GM20000 (cell line): ENCODE measurements at regions not wholly inside any gene's neighbourhood (a gene's known extent, or its start where the extent isn't known, plus 50 kb on each side); places are given as distances from the start of the nearest gene placed in this dataset.

Experiments used
- DNase-seq: peaks from one replicate; pipeline ENCODE4 v3.0.0; 2012; ENCODE audit warnings: low spot score
- CTCF ChIP-seq: IDR thresholded peaks from 2 replicates; pipeline ENCODE4 v1.5.1; 2012; ENCODE audit warnings: mild to moderate bottlenecking, control low read depth; ENCODE audit errors: extremely low read depth, missing control alignments

DNA sequence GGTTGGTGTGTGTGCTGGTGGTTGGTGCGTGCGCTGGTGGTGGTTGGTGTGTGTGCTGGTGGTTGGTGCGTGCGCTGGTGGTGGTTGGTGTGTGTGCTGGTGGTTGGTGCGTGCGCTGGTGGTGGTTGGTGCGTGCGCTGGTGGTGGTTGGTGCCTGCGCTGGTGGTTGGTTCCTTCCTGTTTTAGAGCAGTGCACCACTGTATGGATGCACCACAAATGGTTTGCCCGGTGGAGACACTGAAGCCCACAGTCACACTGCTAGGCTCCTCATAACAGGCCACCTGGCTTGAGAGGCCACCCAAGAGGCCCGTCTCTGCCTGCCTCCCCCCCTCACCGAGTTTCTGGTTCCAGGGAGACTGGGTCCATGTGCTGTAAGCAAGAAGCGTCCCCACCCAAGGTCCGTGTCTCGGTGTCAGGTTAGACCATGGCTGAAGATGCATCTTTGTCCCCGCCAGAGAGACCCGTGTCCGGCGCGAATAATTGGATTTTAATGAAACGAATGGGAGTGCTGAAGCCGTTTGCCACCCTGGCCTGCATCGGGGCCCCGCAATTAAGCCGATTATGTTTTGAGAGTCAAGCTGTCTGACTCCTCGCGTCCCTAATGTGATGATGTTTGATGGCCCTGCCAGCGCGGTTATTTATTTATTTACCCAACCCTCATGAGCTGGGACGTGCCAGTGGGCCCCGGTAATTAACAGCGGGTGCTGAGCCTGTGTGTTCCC lies 161.3 kb upstream of the GSE1 start:
- TF ChIP-seq CTCF = no peak
- no peak for DNase-seq

DNA sequence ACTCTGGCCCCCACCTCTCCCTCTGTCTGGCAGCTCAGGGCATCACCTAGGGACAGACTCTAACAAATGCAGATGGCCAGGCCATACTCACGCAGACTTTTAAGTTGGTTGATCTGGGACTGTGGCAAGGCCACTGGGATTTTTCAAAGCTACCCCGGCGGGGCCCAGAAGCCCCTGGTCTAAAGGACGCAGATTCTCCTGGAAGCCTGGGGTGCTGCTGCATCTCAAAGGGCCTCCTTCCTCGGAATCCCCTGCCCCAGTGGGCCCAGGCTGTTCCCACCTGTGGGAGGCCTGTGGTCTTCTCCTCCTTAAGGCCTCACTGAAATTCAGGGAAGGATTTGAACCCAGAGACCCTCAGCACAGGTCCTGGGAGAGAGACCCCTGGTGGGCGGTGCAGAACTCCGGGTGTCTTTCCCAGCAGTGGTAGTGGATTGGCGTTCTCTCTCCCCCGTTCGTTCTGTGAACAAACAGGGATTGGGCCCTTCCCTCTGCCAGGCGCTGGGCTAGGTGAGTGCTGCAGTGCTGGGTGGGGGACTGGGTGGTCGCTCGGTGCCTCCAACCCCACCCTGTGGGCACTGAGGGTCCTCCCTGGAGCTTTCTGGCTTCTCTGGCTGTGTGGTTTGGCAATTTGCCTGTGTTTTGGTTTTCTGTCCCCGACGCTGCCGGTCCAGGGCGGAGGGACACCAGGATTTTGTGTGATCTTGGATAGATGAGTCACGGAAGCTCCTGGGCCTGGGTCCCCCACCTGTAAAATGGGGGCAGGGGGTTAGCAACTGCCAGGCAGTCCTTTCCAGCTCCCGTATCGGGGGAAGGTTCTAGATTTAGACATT lies 160.5 kb upstream of the GSE1 start:
- DNase-seq = no peak
- TF ChIP-seq CTCF = no peak

GRCh38 chr16:85453194-85453678 lies 159.9 kb upstream of the GSE1 start:
- no peak for TF ChIP-seq CTCF
- DNase-seq = no peak

DNA sequence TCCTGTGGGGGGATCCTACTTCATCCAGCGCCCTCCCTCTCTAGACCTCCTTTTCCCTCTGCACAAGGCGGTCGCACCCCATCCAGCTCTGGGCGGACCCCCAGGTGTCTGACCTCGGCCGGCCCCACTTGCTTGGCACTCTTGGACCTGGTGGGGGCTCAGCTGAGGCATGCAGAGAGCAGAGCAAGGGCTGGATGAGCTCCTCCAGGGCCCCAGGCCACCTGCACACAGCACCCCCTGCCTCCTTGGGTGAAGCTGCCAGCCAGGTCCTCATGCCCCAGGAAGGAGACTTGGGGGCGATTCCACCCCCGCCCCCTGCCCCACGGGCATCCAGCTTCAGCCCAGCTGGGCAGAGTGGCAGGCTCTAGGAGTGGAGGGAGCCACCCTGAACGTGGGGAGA lies 159.4 kb upstream of the GSE1 start:
- no peak for TF ChIP-seq CTCF
- no peak for DNase-seq

DNA sequence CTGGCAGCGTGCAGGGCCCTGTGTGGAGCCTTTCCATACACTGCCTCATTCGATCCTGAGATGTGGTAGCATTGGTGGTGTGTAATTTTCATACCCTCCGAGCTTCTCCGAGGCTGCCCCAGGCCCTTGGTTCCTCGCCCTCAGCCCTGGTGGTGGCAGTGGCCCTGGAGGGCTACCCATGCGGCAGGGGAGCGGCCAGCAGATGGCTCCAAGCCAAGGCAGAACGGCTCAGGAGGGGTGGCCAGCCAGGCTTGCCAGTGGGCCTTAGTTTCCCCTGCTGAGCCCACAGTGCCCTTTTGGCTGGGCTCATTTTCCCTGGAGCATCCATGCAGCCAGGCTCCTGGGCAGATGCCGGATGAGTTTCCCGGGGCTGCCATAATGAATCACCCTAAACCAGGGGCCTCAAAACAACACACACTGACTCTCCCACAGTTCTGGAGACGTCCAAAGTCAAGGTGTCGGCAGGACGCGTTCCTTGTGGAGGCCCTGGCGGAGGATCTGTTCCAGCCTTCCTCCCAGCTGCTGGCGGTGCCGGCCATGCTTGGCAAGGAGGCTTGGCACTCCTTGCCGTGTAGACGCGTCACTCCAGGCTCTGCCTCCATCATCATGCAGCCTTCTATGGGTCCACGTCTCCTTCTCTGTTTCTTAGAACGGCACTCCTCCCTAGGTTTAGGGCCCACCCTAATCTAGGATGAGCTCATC lies 158.8 kb upstream of the GSE1 start:
- DNase-seq = no peak
- no peak for TF ChIP-seq CTCF

GRCh38 chr16:85455534-85455933 lies 157.6 kb upstream of the GSE1 start:
- TF ChIP-seq CTCF = no peak
- DNase-seq = no peak

DNA sequence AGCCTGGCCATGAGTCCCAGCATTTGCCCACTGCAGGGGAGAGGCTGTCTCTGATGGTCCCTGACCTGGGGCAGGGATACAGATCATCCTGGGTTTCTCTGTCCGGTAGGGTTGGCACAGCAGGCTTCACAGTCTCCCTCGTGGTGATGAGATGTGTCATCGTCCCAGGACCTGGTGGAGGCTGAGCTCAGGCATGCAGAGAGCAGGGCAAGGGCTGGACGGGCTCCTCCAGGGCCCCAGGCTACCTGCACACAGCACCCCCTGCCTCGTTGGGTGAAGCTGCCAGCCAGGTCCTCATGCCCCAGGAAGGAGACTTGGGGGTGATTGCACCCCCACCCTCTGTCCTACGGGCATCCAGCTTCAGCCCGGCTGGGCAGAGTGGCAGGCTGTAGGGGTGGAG lies 155.8 kb upstream of the GSE1 start:
- no peak for TF ChIP-seq CTCF
- no peak for DNase-seq
